Fibroblast of upper back skin (primary cell): ENCODE measurements at regions not wholly inside any gene's neighbourhood (a gene's known extent, or its start where the extent isn't known, plus 50 kb on each side); places are given as distances from the start of the nearest gene placed in this dataset.
"Not testable (repeated sequence)": the region's sequence is repeated elsewhere in the genome, so short reads cannot be mapped to it uniquely, and the experiment has no call there.

Experiments used
- DNase-seq: peaks from one replicate; pipeline ENCODE4 v3.0.0-alpha.2; 2013

DNA sequence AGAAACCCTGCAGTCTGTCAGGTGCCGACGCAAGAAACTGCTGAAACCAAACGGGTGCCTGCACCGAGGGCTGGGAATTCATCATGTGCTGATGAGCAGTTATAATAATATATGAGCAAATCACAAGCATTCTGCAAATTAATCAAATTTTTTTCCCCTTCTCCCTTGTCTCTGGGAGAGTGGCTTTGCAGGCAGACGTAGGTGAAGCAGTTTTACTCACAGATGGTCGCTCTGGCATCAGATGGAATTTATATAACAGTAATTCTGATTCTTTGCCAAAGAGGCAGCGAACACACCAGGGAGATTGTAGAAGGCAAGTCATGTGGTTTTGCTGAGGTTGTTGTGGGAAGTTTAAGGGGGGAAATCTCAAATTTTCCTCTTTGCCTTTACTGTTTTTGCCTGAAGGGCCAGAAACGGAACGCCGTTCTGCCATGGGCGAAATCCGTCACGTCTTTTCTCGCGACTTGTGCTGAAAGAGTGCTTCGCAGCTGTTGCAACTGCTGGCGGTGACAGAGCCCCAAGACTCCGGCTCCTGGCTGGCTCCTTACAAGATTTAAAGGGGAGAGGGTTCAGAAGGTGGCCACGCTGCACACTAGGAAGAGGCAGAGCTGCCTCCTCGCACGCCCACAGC, 320.1 kb downstream of the ZNF536 start:
- DNase-seq, result peak; percentile 59

DNA sequence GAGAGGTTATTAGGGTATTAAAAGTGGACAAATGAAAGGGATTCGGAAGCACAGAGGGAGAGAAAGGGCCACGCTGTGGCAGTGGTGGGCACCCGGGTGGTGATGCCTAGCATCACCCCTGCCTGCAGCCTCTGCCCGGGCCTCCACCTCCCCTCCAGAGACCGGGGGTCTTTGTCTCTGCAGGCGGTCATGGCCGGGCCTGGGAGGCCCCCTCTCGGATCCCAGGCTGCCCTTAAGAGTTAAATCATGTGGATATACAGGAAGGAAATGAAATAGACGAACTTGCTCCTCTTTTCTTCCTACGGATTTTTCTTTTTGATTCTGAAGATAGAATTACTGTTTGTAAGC, 319.6 kb downstream of the ZNF536 start:
- DNase-seq, result no peak

DNA sequence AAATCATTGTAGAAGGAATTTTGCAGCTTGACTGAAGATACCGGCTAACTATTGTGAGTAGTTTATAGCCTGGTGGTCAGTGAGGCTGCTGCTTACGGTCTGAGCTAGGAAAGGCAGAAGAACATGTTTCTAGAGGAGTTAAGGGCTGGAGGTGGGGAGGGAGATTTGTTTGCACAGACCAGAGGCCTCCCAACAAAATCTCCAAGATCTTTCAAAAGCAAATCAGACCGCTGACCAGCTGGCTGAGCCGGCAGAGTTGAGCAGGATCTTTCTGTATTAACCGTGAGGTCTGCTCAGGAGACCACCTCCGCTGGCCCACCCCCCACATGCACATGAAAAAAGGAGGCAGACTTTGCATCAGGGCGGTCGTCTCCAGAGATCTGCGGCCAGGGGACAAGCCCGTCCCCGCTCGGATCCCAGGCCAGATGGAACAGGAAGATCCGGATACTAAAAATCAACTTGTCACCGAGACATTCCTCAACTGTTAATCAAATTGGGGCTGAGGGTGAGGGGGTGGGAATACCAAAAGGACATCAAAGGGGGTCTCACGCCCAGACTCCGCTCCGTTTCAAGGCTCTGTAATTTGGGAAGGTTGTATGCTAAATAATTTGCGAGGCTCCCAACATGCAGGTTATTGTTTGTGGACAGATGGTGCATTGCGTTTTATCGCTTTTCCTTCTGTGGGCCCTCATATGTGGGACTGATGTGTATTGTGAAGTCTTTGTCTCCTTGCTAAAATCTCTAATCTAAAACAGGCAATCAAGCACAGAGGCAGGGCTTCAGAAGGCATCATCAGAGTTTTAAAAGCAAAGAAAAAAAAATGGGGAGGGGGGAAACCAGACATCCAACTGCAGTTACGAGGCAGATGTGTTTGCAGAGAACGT, 319.0 kb downstream of the ZNF536 start:
- DNase-seq, result no peak

DNA sequence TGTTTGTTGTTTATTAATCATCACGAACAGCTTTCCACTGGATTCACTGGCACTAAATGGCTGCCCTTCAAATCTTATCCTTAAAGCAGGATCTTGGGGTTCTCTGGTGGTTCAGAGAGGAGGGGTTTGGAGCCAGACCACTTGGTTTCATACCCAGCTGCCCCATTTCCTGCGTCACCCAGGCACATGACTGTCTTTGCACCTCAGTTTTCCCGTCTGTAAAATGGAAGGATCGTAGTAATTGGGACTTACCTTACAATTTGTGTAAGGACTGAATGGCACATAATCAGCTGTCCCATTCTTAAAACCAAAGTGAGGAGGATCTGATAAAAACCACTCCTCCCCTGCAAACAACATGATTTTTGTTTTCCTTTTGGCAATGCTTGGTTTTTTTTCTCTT, 318.3 kb downstream of the ZNF536 start:
- DNase-seq, result no peak

DNA sequence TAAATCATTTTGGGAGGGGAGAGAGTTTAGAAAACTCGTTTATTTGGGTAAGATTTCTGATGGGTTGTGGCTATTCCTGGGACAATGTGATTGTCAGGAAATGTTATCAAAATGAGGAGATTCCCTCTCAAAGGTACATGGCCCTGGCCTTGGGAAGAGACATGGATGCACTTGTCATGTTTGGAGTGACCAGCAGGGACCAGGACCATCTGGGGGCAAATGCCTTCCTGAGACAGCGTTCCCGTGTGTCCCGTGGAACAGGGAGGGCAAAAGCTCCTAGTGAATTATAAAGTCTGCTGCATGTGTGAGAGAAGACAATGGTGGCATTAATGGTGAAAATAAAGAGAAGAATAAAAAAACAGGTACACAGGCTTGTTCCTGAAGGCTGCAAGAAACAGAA, 317.3 kb downstream of the ZNF536 start:
- no peak for DNase-seq

DNA sequence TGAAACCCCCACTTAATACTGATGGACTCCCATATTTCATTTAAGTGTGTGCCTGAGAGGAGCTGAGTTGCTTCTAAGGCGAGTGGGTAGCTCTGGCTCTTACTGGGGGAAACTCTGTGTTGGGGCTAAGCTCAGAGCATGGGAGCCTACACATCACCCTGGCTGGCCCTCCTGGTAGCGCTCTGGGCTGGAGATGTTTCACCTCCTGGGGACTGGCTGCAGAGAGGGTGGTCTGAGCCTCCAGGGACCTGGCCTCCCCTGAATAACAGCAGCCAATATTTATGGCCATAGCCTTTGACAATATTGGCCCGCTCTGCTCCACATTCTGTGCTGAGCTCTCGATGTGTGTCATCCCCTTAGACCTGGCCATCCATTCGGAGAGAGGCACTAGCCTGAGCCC, 316.5 kb downstream of the ZNF536 start:
- no peak for DNase-seq

DNA sequence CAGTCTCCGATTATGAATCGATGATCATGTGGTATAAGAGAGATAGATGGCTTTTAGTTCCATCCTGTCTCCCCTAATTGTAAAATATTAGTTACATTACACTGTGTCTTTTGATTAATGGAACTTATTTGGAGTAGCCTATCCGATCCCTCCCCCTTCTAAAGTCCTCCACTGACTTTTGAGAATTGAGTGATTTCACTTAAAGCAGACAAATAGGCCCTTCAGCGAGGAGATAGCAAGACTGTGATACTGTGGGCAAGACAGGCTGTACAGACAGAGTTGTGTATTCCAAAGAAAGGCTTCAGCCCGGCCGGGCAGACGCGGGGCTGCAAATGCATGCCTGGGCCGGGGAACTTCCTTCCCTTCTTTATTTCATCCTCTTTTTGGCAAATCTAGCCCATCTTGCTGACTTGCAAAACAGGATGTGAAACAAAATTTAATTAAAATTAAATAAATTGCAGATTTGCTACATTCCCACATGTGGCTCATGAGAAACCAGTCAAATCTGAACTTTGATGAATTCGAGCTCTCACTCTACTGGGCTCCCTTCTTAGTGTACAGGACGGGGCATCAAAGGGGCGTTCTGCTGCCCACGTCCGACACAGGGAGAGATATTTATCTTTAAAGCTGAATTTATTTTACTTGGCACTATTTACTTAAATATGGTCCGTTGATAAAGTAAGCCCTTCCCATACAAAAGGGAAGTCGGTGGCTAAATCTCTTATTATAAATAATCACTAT, 314.8 kb downstream of the ZNF536 start:
- no peak for DNase-seq

DNA sequence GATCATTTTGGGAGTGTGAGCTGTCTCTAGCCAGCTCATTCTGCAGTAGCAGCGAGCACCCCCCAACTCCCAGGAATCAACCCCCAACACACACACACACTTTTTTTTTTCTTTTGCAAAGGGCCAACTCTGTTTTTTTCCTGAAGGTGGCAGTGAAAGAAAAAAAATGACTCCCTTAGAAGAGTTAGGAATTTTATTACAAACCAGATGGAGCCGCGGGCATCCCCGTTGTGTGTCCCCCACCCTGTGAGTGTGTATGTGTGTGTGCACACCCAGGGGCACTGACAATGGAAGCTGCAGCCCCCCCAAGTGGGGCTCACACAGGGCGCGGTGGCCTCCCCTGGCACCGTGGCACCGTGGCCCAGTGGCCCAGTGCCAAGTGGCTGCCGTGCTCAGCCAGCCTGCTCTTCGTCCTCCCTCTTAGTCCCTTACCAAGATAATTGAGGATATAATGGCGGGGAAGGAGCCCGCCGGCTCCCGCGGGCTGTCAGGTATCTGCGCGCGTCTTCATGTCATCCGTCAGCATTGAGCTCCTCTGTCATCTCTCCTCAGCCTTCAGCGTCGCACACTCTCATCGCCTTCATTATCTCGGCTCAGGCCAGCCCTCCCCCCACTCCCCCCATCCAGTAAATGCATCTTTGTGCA, 314.1 kb downstream of the ZNF536 start:
- peak; percentile 51 for DNase-seq

DNA sequence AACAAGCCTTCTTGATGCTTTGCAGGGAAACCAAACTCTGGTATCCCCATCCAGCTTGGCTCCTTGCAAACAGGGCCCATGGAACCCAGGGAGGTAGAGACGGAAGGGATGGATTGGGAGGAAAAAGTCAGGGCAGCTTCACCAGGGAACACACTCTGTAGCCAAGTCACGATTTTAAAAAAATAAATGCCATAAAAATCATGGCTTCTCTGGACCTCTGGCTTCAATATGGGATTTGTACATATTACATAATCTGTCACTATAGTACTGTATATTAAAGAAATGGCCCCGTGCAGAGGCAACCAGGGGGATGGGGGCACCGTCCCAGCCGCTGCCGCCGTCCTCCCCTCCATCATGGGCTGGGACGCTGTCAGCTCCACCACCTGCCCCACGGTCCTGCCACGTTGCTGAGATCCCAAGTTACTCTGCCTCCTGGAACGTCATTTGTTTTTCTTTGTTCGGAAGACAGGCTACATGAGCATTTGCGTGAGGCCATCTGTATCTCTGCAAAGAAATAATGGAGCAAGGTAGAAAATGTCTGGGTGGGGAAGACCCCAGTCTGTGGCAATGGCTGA, 313.3 kb downstream of the ZNF536 start:
- DNase-seq, result no peak

DNA sequence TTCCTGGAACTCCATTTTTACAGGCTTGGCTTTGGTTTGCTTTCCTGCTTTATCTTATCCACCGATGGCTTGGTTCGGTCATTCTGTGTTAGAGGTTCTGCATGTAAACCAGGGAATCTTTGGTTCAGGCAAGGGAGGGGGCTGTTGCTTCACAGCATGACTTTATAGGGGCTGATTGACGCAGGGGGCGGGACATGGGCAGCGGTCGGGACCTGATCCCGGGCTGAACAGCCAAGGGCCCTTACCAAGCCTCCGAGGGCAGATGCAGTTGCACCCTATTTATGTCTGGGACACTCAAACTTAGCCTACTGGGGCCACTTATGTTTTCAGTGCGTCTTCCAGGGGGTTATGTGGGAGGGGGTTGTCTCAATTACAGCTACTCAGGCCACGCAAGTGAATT, 312.4 kb downstream of the ZNF536 start:
- no peak for DNase-seq

DNA sequence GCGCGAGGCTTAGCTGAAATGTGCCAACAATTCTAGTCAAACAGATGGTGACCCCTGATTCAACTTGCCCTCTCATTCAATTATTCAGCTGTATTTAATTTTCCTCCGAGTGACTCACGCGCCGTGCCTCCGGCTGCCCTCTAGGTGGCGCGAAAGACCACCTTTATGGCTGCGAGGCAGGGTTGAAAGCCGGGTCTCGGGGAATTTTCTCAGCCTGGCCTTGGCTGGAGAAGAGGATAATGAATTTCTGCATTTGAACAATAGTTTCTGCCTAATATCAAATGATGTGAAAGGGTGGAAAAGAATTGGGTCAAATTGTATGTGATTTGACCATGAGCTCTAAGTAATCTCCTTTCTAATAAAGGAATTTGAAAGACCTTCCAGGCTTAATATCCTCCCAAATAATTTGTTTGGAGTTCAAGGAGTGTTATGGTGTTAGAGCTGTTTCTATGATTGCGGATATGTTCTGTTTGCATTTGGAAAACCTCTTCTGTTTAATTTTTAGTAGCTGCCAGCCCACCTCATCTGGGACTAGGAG, 310.9 kb downstream of the ZNF536 start:
- DNase-seq, result peak; percentile 86

DNA sequence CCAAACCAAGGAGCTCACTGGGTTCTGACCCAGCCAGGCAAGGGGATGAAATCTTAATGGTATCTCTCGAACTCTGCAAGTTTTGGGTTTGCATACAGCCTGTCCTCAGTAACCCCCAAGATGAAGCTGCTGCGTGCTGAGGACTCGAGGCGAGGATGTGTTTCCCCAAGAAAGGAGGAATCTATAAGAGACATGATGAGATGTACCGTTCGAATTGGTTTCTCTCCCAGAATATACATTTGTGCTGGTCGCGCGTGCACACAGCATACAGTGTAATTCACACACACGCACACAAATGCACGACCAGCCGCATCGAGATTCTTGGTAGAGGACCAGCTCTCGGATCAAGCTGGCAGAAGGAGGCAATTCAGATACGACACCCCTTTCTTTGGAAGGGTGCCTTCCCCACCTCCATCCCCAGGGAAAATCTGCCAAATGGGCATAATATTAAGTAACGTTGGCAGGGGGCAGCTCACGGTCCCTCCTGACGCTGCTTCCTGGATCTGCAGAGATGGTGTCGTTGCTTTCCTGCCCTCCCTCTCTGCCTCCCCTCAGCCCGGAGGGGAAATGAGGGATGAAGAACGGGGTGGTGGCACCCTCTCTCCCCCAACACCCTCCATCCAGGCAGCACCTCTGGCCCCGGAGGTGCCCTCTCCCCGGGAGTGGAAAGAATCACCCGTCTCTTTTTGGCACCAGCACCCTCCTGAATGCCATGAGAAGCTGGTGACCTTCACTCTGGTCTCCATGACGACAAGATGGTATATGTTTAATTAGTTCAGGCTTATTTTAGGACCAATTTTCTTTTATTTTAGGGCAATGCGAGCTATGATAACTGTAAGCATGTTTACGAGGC, 310.2 kb downstream of the ZNF536 start:
- no peak for DNase-seq

DNA sequence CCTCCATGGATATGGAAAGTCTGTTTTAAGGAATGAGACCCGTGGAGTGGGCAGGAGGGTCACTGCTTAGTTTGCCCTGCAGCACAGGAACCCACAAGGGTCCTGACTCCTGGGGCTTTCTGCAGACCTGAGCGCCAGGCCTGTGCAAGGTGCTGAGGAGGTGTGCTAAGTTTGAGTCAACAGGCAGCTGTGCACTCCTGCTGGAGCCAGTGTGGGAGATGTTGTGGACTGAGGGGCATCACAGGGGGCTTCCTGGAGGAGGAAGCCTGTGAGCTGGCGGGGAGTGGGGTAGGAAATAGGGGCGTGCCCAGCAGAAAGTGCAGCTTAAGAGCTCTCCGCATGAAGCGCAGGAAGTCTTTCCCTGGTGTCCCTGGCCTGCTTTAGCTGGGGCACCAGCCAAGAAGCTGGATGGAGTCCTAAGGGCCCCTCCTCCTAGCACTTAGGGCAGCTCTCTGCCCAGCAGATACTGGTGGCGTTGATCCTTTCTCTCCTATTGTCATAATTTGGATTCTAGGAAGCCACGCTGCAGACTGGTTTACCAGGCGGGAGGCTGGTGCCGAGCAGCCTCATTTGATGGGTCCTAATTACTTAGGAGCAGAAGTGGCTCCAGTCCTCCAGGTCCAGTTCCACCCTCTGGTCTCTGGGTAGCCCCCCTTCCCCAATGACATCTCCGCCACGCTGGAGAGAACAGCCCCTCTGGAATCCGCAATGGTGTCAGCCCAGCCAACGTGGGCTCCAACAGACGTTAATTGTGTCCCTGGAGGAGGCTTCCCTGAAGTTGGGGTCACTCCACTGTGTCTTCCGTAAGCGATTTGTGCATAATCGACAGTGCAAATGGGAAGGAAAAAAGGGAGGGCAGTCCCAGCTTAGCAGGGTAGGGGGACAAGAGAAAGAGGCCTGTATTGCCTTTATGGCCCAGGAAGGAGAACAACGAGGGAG, 309.2 kb downstream of the ZNF536 start:
- DNase-seq, result no peak

DNA sequence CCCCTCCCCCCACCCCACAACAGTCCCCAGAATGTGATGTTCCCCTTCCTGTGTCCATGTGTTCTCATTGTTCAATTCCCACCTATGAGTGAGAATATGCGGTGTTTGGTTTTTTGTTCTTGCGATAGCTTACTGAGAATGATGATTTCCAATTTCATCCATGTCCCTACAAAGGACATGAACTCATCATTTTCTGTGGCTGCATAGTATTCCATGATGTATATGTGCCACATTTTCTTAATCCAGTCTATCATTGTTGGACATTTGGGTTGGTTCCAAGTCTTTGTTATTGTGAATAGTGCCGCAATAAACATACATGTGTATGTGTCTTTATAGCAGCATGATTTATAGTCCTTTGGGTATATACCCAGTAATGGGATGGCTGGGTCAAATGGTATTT, 308.2 kb downstream of the ZNF536 start:
- DNase-seq, result not testable (repeated sequence)

DNA sequence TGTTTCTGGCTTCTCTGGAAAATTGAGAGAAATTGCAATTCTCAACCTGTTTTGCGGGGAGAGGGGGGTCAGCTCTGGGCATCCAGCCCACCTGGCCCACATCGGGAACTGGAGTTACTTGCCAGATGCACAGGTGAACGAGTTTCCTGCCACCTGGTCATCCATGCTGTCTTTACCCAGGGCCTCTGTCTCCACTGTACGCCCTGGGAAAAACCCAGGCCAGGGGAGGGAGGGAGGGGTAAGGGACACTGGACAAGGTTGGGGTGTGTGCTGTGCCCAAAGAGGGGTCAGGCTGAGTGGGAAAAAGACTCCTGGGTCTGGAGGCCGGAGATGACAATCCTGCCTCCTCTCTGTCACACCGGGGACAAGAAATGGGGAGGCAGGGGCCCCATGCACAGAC, 307.6 kb downstream of the ZNF536 start:
- no peak for DNase-seq

DNA sequence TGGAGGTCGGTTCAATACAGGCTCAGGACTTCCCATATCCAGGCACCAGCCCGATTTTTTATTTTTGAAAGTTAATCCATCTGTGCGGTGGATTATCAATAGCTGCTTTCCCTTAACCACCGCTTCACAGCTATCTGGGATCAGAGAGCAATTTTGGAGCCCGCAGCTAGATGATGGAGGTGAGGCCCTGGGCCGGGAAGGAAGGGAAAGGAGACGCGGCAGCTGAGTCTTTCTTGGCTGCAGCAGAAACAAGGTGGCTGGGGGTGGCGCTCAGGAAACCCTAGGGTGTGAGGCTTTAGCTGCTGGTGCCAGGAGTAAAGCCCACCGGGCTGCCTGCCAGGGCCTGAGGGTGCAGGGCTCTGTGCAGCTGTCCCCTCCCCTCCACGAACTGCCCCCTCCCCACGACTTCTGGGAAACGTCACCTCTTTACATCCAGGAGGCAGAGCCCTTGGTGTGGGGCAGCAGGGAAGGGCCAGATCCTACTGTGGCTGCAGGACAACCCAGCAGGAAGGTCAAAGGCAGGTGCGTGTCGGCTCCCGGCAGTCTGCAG, 307.0 kb downstream of the ZNF536 start:
- no peak for DNase-seq

DNA sequence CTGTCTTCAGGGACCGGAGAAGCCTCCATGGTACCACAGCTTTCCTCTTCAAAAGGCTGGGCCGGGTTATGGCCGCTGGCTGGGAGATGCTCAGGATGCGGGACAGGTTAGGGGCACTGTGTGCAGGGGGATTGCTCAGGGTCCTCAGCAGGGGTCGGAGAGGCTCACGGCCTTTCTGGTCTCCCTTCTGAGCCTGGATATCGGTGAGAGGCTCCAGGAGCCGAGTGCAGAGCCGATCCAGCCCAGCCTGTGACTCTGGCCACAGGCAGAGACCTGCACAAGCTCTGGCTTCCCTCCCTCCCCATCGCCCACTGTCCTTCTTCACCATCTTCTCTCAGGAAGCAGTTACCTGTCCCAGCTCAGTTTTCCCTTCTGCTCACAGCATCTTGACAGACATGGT, 306.0 kb downstream of the ZNF536 start:
- no peak for DNase-seq

DNA sequence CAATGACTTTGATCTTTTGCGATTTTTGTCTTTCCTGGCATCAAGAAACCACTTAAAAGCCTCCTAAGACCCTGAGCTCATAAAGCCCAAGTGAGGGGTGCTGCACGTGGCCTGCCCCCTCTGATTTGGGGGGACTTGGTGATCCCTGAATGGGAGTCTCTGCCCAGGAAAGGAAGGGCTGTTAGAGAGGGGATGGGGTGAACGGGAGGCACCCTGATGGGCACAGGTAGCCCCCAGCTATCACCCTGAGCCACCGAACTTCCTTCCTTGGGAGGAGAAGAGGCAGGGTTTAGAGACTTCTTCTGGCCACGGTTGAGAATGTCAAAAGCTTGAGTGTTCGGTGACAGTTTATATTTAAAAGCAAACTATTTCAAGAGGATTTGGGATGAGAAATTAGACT, 305.5 kb downstream of the ZNF536 start:
- no peak for DNase-seq

DNA sequence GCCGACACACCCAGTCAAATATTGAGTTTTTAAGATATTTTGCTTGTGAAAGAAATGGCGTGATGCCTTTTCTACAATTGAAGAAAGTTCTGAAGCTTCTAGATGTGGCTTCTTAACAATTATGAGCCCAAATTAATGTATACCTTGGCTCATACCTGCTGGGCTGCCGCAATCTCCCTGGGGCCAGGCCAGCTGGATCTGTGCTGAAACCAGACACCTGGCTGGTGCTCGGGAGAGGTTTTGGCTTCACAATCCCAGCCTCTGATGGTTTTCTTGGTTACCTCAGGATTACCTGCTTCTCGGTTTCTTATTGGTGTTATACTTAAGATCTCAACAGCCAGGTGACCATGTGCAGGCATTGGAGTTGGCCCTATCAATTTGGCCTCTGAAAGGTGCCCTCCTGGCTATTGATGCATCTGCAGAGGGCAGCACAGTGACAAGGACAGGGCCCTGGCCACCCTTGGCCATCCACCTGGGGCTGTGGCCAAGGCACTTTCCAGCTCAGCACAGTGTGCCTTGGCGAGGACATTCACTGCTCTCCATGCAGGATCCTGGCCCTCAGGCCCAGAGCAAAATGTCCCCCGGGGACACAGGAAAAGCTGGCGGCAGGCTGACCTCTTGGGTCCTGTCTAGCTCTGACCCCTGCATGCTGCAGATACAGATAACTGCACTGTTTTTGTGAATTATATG, 305.0 kb downstream of the ZNF536 start:
- DNase-seq, result no peak

DNA sequence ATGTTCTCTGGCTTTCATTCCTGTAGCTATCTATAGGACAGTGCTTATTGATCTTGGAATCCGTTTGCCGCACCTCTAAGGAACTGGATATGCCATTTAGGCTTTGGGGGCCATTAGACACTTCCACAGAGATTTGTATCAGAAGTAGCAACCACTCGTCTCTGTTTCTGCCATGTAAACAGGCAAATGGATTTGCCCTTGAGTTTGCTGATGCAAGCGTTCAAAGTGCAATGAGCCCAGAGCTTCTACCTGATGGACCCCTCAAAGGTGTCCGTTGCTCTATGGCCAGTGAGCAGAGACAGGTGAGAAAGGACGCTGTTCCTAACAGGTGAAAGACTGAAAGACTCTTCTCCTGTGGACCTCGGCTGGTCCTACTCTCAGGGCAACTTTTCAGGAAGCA, 302.9 kb downstream of the ZNF536 start:
- no peak for DNase-seq
